NCI-H82 treated with DMSO at 0.1 percent for 48 hours (cell line): ENCODE measurements at regions not wholly inside any gene's neighbourhood (a gene's known extent, or its start where the extent isn't known, plus 50 kb on each side); places are given as distances from the start of the nearest gene placed in this dataset.

Experiments used
- DNase-seq: peaks from one replicate; lab custom pipeline; 2025; ENCODE audit not compliant: unreplicated experiment; lab: John Stamatoyannopoulos, UW

- DNase-seq: no peak
These were observed 128.1 kb upstream of the MIS18BP1 start for GRCh38 chr14:45381091-45381490.

- DNase-seq: no peak
These were observed 124.2 kb upstream of the MIS18BP1 start for GRCh38 chr14:45377166-45377565.

- no peak for DNase-seq
These were observed 120.9 kb upstream of the MIS18BP1 start for GRCh38 chr14:45373877-45374276.

GRCh38 chr14:45364565-45365156 lies 111.7 kb upstream of the MIS18BP1 start:
- no peak for DNase-seq

- no peak for DNase-seq
These were observed 109.5 kb upstream of the MIS18BP1 start for GRCh38 chr14:45362505-45362904.

GRCh38 chr14:45361727-45362126 lies 108.7 kb upstream of the MIS18BP1 start:
- no peak for DNase-seq

GRCh38 chr14:45359746-45360145 lies 106.7 kb upstream of the MIS18BP1 start:
- DNase-seq: no peak

GRCh38 chr14:45332360-45332988 lies 79.5 kb upstream of the MIS18BP1 start:
- no peak for DNase-seq

- no peak for DNase-seq
These were observed 55.9 kb upstream of the MIS18BP1 start for GRCh38 chr14:45308745-45309397.
